ENCODE measurements at regions not wholly inside any gene's neighbourhood (a gene's known extent, or its start where the extent isn't known, plus 50 kb on each side); places are given as distances from the start of the nearest gene placed in this dataset.

DNA sequence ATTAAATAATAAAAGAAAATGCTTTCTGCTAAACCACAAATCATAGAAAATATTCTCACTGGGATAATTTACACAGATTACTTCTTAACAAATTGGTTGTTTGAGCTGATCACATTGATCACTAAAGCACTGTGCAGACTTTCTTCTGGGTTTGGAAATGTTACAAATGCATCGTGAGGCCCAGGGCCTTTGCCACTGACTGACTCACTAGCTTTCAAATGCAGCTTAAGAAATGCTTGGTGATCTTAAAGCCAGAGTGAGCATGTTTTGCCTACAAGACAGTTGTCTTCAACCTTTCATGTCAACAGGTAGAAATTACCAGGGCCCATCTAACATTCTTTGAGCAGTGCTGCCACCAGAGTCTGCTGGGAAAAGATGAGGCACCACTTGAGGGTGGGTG is 252.3 kb upstream of the ADRA1B start:
- no peak for TF ChIP-seq NBN (IDR thresholded peaks at IDR 0.05)
- TF ChIP-seq, protein P1, sequence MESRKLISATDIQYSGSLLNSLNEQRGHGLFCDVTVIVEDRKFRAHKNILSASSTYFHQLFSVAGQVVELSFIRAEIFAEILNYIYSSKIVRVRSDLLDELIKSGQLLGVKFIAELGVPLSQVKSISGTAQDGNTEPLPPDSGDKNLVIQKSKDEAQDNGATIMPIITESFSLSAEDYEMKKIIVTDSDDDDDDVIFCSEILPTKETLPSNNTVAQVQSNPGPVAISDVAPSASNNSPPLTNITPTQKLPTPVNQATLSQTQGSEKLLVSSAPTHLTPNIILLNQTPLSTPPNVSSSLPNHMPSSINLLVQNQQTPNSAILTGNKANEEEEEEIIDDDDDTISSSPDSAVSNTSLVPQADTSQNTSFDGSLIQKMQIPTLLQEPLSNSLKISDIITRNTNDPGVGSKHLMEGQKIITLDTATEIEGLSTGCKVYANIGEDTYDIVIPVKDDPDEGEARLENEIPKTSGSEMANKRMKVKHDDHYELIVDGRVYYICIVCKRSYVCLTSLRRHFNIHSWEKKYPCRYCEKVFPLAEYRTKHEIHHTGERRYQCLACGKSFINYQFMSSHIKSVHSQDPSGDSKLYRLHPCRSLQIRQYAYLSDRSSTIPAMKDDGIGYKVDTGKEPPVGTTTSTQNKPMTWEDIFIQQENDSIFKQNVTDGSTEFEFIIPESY (IDR thresholded peaks at IDR 0.05), result no peak
- no peak for TF ChIP-seq ZNF622 (IDR thresholded peaks at IDR 0.05)
- no peak for TF ChIP-seq FOXK2 (IDR thresholded peaks at IDR 0.05)
- 35% methylated on average over 1 of the region's 1 CpG for WGBS (ENCODE audit: insufficient coverage, insufficient replicate concordance, low lambda C conversion rate, missing lambda C conversion rate)
- no peak for DNase-seq (ENCODE audit: low read depth, low spot score)
- H3K4me1 ChIP-seq (ENCODE audit: control insufficient read depth, insufficient read depth, low read length), result no peaks in the 10 kb centered on the region
- no peak overlapping the region for H3K4me3 ChIP-seq
- H4K20me1 ChIP-seq (ENCODE audit: control insufficient read depth, insufficient read depth), result no peaks in the 10 kb centered on the region
- no peak overlapping the region for H3K27ac ChIP-seq (ENCODE audit: control insufficient read depth, insufficient read depth)
- ChIA-PET CTCF (no interaction called here), SMC1A (ENCODE audit: uncharacterized antibody, unreplicated experiment) (no interaction called here), RAD21 (ENCODE audit: unreplicated experiment) (no interaction called here), POLR2A (no interaction called here)
- no peak for FAIRE-seq
- in situ Hi-C loops (cut with MboI) (no loop called here), intact Hi-C loops (cut with micrococcal nuclease; ENCODE audit: unreplicated experiment) (no loop called here)
- BruUV-seq (replicated peaks), result no TSS peak
- H3K9me3 ChIP-seq (replicated peaks; ENCODE audit: control insufficient read depth, insufficient read depth, low read length), result no peaks in the 10 kb centered on the region
- no peaks in the 10 kb centered on the region for H3K36me3 ChIP-seq (ENCODE audit: control insufficient read depth in 2 of 2, insufficient read depth in 2 of 2, low read length in 1 of 2)
- H2AFZ ChIP-seq (ENCODE audit: control insufficient read depth, low read depth, low read length), result no peak overlapping the region
- no peaks in the 10 kb centered on the region for H3K27me3 ChIP-seq (replicated peaks in 1 of 2; ENCODE audit: control insufficient read depth in 2 of 2, insufficient read depth in 2 of 2, low read length in 1 of 2)
- no peak overlapping the region for H3K4me2 ChIP-seq (ENCODE audit: control insufficient read depth, insufficient read depth)
- no peaks in the 10 kb centered on the region for H3K79me2 ChIP-seq (ENCODE audit: control insufficient read depth, insufficient read depth, low read length)
- H3K9ac ChIP-seq (ENCODE audit: control insufficient read depth, insufficient read depth, low read length), result no peak overlapping the region
- ATAC-seq, result no peak

DNA sequence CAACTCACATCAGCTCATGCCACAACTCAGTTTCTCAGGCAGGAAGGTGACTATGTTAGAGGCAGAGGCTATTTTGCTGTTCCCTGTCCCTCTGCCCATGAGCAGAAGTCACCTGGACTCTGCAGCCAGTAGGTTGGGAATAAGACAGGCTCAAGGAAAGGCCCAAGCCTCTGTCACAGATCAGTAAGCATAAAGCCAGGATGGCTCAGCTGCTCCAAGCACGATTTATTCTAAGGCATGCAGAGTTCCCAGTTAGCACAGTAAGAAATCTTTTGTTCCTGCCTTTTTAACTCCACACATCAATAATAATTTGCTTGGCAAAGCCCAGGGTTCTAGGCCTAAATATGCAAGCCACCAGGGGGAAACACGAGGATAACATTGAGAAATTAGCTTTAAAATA is 249.0 kb upstream of the ADRA1B start:
- Histone ChIP-seq H4K20me1 (ENCODE audit: control insufficient read depth, insufficient read depth) (no peaks in the 10 kb centered on the region), H3K4me1 (ENCODE audit: control insufficient read depth, insufficient read depth, low read length) (no peaks in the 10 kb centered on the region), H3K9me3 (replicated peaks; ENCODE audit: control insufficient read depth, insufficient read depth, low read length) (no peaks in the 10 kb centered on the region), H3K36me3 (ENCODE audit: control insufficient read depth in 2 of 2, insufficient read depth in 2 of 2, low read length in 1 of 2) (no peaks in the 10 kb centered on the region), H3K79me2 (ENCODE audit: control insufficient read depth, insufficient read depth, low read length) (no peaks in the 10 kb centered on the region), H3K9ac (ENCODE audit: control insufficient read depth, insufficient read depth, low read length) (no peak overlapping the region), H3K4me3 (no peak overlapping the region), H3K4me2 (ENCODE audit: control insufficient read depth, insufficient read depth) (no peak overlapping the region), H3K27ac (ENCODE audit: control insufficient read depth, insufficient read depth) (no peak overlapping the region), H3K27me3 (replicated peaks in 1 of 2; ENCODE audit: control insufficient read depth in 2 of 2, insufficient read depth in 2 of 2, low read length in 1 of 2) (no peaks in the 10 kb centered on the region), H2AFZ (ENCODE audit: control insufficient read depth, low read depth, low read length) (no peak overlapping the region)
- ChIA-PET SMC1A (ENCODE audit: uncharacterized antibody, unreplicated experiment) (no interaction called here), POLR2A (no interaction called here), RAD21 (ENCODE audit: unreplicated experiment) (no interaction called here), CTCF (no interaction called here)
- in situ Hi-C loops (cut with MboI), result no loop called here
- WGBS (ENCODE audit: insufficient coverage, insufficient replicate concordance, low lambda C conversion rate, missing lambda C conversion rate), result 14% methylated on average over 2 of the region's 2 CpGs
- BruUV-seq (replicated peaks), result no TSS peak
- DNase-seq (ENCODE audit: low read depth, low spot score) (no peak), ATAC-seq (no peak), FAIRE-seq (no peak)
- intact Hi-C loops (cut with micrococcal nuclease; ENCODE audit: unreplicated experiment), result no loop called here
- no peak for TF ChIP-seq GABPA (IDR thresholded peaks at IDR 0.05; ENCODE audit: low read depth)
- no peak for TF ChIP-seq SMARCA5 (IDR thresholded peaks at IDR 0.05)
- no peak for TF ChIP-seq IKZF1 (conservative IDR thresholded peaks at IDR 0.05)
- no peak for TF ChIP-seq RBBP5 (conservative IDR thresholded peaks at IDR 0.05)
- no peak for TF ChIP-seq MYB (IDR thresholded peaks at IDR 0.05; ENCODE audit: borderline replicate concordance, low read depth, low read length)
- no peak for TF ChIP-seq YY1 (IDR thresholded peaks at IDR 0.05; ENCODE audit: low read depth, low read length)
- TF ChIP-seq KDM1A (IDR thresholded peaks at IDR 0.05; ENCODE audit: borderline replicate concordance), result no peak
- TF ChIP-seq, protein P1 (IDR thresholded peaks at IDR 0.05), result no peak
- no peak for TF ChIP-seq CEBPB (IDR thresholded peaks at IDR 0.05; ENCODE audit: borderline replicate concordance in 1 of 2, low read depth in 2 of 2, low read length in 2 of 2)
- TF ChIP-seq, protein P2, sequence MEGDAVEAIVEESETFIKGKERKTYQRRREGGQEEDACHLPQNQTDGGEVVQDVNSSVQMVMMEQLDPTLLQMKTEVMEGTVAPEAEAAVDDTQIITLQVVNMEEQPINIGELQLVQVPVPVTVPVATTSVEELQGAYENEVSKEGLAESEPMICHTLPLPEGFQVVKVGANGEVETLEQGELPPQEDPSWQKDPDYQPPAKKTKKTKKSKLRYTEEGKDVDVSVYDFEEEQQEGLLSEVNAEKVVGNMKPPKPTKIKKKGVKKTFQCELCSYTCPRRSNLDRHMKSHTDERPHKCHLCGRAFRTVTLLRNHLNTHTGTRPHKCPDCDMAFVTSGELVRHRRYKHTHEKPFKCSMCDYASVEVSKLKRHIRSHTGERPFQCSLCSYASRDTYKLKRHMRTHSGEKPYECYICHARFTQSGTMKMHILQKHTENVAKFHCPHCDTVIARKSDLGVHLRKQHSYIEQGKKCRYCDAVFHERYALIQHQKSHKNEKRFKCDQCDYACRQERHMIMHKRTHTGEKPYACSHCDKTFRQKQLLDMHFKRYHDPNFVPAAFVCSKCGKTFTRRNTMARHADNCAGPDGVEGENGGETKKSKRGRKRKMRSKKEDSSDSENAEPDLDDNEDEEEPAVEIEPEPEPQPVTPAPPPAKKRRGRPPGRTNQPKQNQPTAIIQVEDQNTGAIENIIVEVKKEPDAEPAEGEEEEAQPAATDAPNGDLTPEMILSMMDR (IDR thresholded peaks at IDR 0.05 in 2 of 3, conservative IDR thresholded peaks at IDR 0.05 in 1 of 3; ENCODE audit: control insufficient read depth in 2 of 3, extremely low read depth in 1 of 3, insufficient read depth in 1 of 3, low read depth in 3 of 3, low read length in 3 of 3), result no peak
- no peak for TF ChIP-seq LARP7 (IDR thresholded peaks at IDR 0.05)
- no peak for TF ChIP-seq SIX5 (IDR thresholded peaks at IDR 0.05; ENCODE audit: low read depth, low read length, severe bottlenecking)

All from GM12878 (cell line).